KMS-11 (cell line): ENCODE measurements at regions not wholly inside any gene's neighbourhood (a gene's known extent, or its start where the extent isn't known, plus 50 kb on each side); places are given as distances from the start of the nearest gene placed in this dataset.

Experiments used
- H2AFZ ChIP-seq: fragments of 200-600 bp; sonication (generic); 2 replicates; pipeline ENCODE4 v1.6.1; 2016; ENCODE audit warnings: antibody characterized with exemption, mixed run types, low read depth
- H3K27ac ChIP-seq: fragments of 200-600 bp; sonication (generic); 2 replicates; pipeline ENCODE4 v1.6.1; 2016; ENCODE audit warnings: mild to moderate bottlenecking, mixed run types
- H3K27me3 ChIP-seq: fragments of 200-600 bp; sonication (generic); 2 replicates; pipeline ENCODE4 v1.6.1; 2017; ENCODE audit warnings: mild to moderate bottlenecking, low read depth, mixed run types, moderate library complexity; ENCODE audit not compliant: insufficient read depth
- H3K36me3 ChIP-seq: fragments of 200-600 bp; sonication (generic); 2 replicates; pipeline ENCODE4 v1.6.1; 2017; ENCODE audit warnings: mild to moderate bottlenecking, mixed run types; ENCODE audit not compliant: insufficient read depth
- H3K4me1 ChIP-seq: fragments of 200-600 bp; sonication (generic); 2 replicates; pipeline ENCODE4 v1.6.1; 2016; ENCODE audit warnings: mild to moderate bottlenecking, low read depth, mixed run types; ENCODE audit not compliant: poor library complexity, severe bottlenecking
- H3K4me2 ChIP-seq: fragments of 200-600 bp; sonication (generic); 2 replicates; pipeline ENCODE4 v1.7.0; 2016; ENCODE audit warnings: mild to moderate bottlenecking, mixed run types
- H3K4me3 ChIP-seq: fragments of 200-600 bp; sonication (generic); IDR thresholded peaks from 2 replicates; pipeline ENCODE4 v1.6.1; 2017; ENCODE audit warnings: low read depth, low read length, mixed read lengths; ENCODE audit not compliant: insufficient read depth
- H3K79me2 ChIP-seq: fragments of 200-600 bp; sonication (generic); 2 replicates; pipeline ENCODE4 v1.6.1; 2016; ENCODE audit warnings: low read depth, mixed run types; ENCODE audit not compliant: insufficient read depth
- H3K9ac ChIP-seq: fragments of 200-600 bp; sonication (generic); 2 replicates; pipeline ENCODE4 v1.6.1; 2016; ENCODE audit warnings: mild to moderate bottlenecking, mixed run types
- H4K20me1 ChIP-seq: fragments of 200-600 bp; sonication (generic); 2 replicates; pipeline ENCODE4 v1.6.1; 2016; ENCODE audit warnings: mild to moderate bottlenecking, mixed run types; ENCODE audit not compliant: insufficient read depth
- CTCF ChIP-seq: fragments of 200-600 bp; sonication (generic); conservative IDR thresholded peaks from 2 replicates; pipeline ENCODE4 v1.6.1; 2017; ENCODE audit warnings: low read depth, mild to moderate bottlenecking, antibody characterized with exemption, low read length, moderate library complexity, mixed read lengths

- H3K27me3 ChIP-seq = peaks cover 100% of the 10 kb centered on the region
- H4K20me1 ChIP-seq = no peaks in the 10 kb centered on the region
- H3K36me3 ChIP-seq = no peaks in the 10 kb centered on the region
- H3K27ac ChIP-seq = no peak overlapping the region
- H3K4me3 ChIP-seq = no peak overlapping the region
- no peak overlapping the region for H3K9ac ChIP-seq
- no peaks in the 10 kb centered on the region for H3K4me1 ChIP-seq
- H2AFZ ChIP-seq = no peak overlapping the region
- H3K4me2 ChIP-seq = no peak overlapping the region
- TF ChIP-seq CTCF = no peak
- H3K79me2 ChIP-seq = no peaks in the 10 kb centered on the region
Observed at GRCh38 chr17:79527306-79527705, 83.5 kb downstream of the RBFOX3 start.

GRCh38 chr17:79525793-79526677 lies 84.8 kb downstream of the RBFOX3 start:
- TF ChIP-seq CTCF = no peak
- no peaks in the 10 kb centered on the region for H3K36me3 ChIP-seq
- no peaks in the 10 kb centered on the region for H3K79me2 ChIP-seq
- no peak overlapping the region for H2AFZ ChIP-seq
- no peak overlapping the region for H3K9ac ChIP-seq
- no peaks in the 10 kb centered on the region for H3K4me1 ChIP-seq
- no peak overlapping the region for H3K4me2 ChIP-seq
- no peaks in the 10 kb centered on the region for H4K20me1 ChIP-seq
- peaks cover 99% of the 10 kb centered on the region for H3K27me3 ChIP-seq
- no peak overlapping the region for H3K27ac ChIP-seq
- no peak overlapping the region for H3K4me3 ChIP-seq

GRCh38 chr17:79524213-79525187 lies 86.4 kb downstream of the RBFOX3 start:
- H3K79me2 ChIP-seq = no peaks in the 10 kb centered on the region
- H2AFZ ChIP-seq = no peak overlapping the region
- no peak overlapping the region for H3K27ac ChIP-seq
- H3K4me3 ChIP-seq = no peak overlapping the region
- no peaks in the 10 kb centered on the region for H3K4me1 ChIP-seq
- no peak overlapping the region for H3K4me2 ChIP-seq
- H3K36me3 ChIP-seq = no peaks in the 10 kb centered on the region
- no peaks in the 10 kb centered on the region for H4K20me1 ChIP-seq
- peaks cover 93% of the 10 kb centered on the region for H3K27me3 ChIP-seq
- H3K9ac ChIP-seq = no peak overlapping the region
- no peak for TF ChIP-seq CTCF

DNA sequence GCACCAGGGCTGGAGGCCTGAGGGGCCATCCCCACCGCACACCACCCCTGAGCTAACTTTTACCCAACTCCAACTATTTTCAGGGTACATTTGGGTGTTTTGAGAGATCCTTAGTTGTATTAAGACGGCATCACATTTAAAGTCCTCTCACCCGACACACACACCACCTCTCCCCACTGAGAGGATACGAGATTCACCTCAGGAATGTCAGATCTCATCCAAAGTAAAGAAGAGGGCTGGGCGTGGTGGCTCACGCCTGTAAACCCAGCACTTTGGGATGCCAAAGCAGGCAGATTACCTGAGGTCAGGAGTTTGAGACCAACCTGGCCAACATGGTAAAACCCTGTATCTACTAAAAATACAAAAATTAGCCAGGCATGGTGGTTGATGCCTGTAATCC lies 88.4 kb downstream of the RBFOX3 start:
- Histone ChIP-seq H3K27ac (no peak overlapping the region), H3K27me3 (peaks cover 93% of the 10 kb centered on the region)

More for the DNA sequence above, 88.4 kb downstream of the RBFOX3 start:
- Histone ChIP-seq H2AFZ (no peak overlapping the region), H3K4me3 (no peak overlapping the region), H3K4me2 (no peak overlapping the region), H3K4me1 (no peaks in the 10 kb centered on the region), H4K20me1 (no peaks in the 10 kb centered on the region), H3K9ac (no peak overlapping the region), H3K79me2 (no peaks in the 10 kb centered on the region), H3K36me3 (no peaks in the 10 kb centered on the region)
- no peak for TF ChIP-seq CTCF
